HTR-8/SVneo (cell line): ENCODE measurements at regions not wholly inside any gene's neighbourhood (a gene's known extent, or its start where the extent isn't known, plus 50 kb on each side); places are given as distances from the start of the nearest gene placed in this dataset.
"Not testable (repeated sequence)": the region's sequence is repeated elsewhere in the genome, so short reads cannot be mapped to it uniquely, and the experiment has no call there.

Source experiments
- DNase-seq: peaks from one replicate; pipeline ENCODE4 v3.0.0; 2011; ENCODE audit warnings: low spot score, mixed read lengths; ENCODE audit not compliant: insufficient read length
- FAIRE-seq: peaks from 2 replicates; lab custom pipeline; 2011; peaks lifted over from hg19 to GRCh38; lab: Jason Lieb, UNC

GRCh38 chr6:112401083-112401482 is 54.0 kb downstream of the RFPL4B start:
- DNase-seq, result no peak
- no peak for FAIRE-seq

GRCh38 chr6:112407101-112407590 is 60.0 kb downstream of the RFPL4B start:
- FAIRE-seq (no peak), DNase-seq (no peak)

- FAIRE-seq, result no peak
- DNase-seq, result no peak
Measured at GRCh38 chr6:112408522-112408921, 61.4 kb downstream of the RFPL4B start.

- FAIRE-seq (no peak), DNase-seq (no peak)
Measured at GRCh38 chr6:112409311-112409710, 62.2 kb downstream of the RFPL4B start.

GRCh38 chr6:112413780-112414179 is 66.7 kb downstream of the RFPL4B start:
- DNase-seq, result peak; percentile 22
- FAIRE-seq, result no peak

GRCh38 chr6:112415366-112415765 is 68.2 kb downstream of the RFPL4B start:
- DNase-seq (no peak), FAIRE-seq (no peak)

- DNase-seq (no peak), FAIRE-seq (no peak)
Measured at GRCh38 chr6:112416866-112417265, 69.7 kb downstream of the RFPL4B start.

GRCh38 chr6:112427011-112427410 is 79.9 kb downstream of the RFPL4B start:
- FAIRE-seq, result not testable (repeated sequence)

GRCh38 chr6:112427499-112427898 is 80.4 kb downstream of the RFPL4B start:
- DNase-seq, result no peak
- FAIRE-seq, result no peak

More at GRCh38 chr6:112427011-112427410, 79.9 kb downstream of the RFPL4B start:
- DNase-seq, result not testable (repeated sequence)

GRCh38 chr6:112428477-112428876 is 81.3 kb downstream of the RFPL4B start:
- FAIRE-seq (no peak), DNase-seq (no peak)

GRCh38 chr6:112429226-112429625 is 82.1 kb downstream of the RFPL4B start:
- DNase-seq (peak; percentile 21), FAIRE-seq (no peak)

- DNase-seq (no peak), FAIRE-seq (no peak)
Measured at GRCh38 chr6:112431803-112432202, 84.7 kb downstream of the RFPL4B start.

- FAIRE-seq (no peak), DNase-seq (no peak)
Measured at GRCh38 chr6:112432853-112433252, 85.7 kb downstream of the RFPL4B start.

- FAIRE-seq (no peak), DNase-seq (no peak)
Measured at GRCh38 chr6:112433457-112433856, 86.3 kb downstream of the RFPL4B start.

GRCh38 chr6:112434896-112435435 is 87.8 kb downstream of the RFPL4B start:
- no peak for DNase-seq
- no peak for FAIRE-seq

- FAIRE-seq, result no peak
- DNase-seq, result no peak
Measured at GRCh38 chr6:112437058-112437457, 89.9 kb downstream of the RFPL4B start.

GRCh38 chr6:112439010-112439409 is 91.9 kb downstream of the RFPL4B start:
- no peak for FAIRE-seq
- DNase-seq, result no peak

- no peak for DNase-seq
- no peak for FAIRE-seq
Measured at GRCh38 chr6:112439432-112439831, 92.3 kb downstream of the RFPL4B start.

- DNase-seq (no peak), FAIRE-seq (no peak)
Measured at GRCh38 chr6:112441607-112442006, 94.5 kb downstream of the RFPL4B start.

GRCh38 chr6:112443179-112444065 is 96.3 kb downstream of the RFPL4B start:
- DNase-seq (no peak), FAIRE-seq (no peak)

- DNase-seq, FAIRE-seq: not testable (repeated sequence)
Measured at GRCh38 chr6:112448786-112449185, 101.7 kb downstream of the RFPL4B start.
